HG02610 (cell line): ENCODE measurements at regions not wholly inside any gene's neighbourhood (a gene's known extent, or its start where the extent isn't known, plus 50 kb on each side); places are given as distances from the start of the nearest gene placed in this dataset.
"Not testable (repeated sequence)": the region's sequence is repeated elsewhere in the genome, so short reads cannot be mapped to it uniquely, and the experiment has no call there.

Source experiments
- ATAC-seq: cut with Tn5 transposase; IDR thresholded peaks from one replicate; pipeline ENCODE4 v1.9.1; 2021; ENCODE audit warnings: mild to moderate bottlenecking, moderate library complexity; ENCODE audit not compliant: unreplicated experiment

- ATAC-seq, result peak; percentile 76
Observed at GRCh38 chr6:139736325-139736906, 362.0 kb upstream of the CITED2 start.

GRCh38 chr6:139732451-139732850, 358.0 kb upstream of the CITED2 start:
- ATAC-seq, result no peak

- ATAC-seq, result peak; percentile 63
Observed at GRCh38 chr6:139730340-139730974, 356.0 kb upstream of the CITED2 start.

- ATAC-seq, result no peak
Observed at GRCh38 chr6:139728876-139729427, 354.5 kb upstream of the CITED2 start.

GRCh38 chr6:139726272-139726671, 351.8 kb upstream of the CITED2 start:
- ATAC-seq, result not testable (repeated sequence)

GRCh38 chr6:139722530-139722929, 348.1 kb upstream of the CITED2 start:
- ATAC-seq, result no peak

GRCh38 chr6:139721954-139722353, 347.5 kb upstream of the CITED2 start:
- ATAC-seq, result no peak

GRCh38 chr6:139713900-139714506, 339.6 kb upstream of the CITED2 start:
- ATAC-seq, result no peak

- no peak for ATAC-seq
Observed at GRCh38 chr6:139713424-139713823, 339.0 kb upstream of the CITED2 start.

GRCh38 chr6:139712830-139713229, 338.4 kb upstream of the CITED2 start:
- no peak for ATAC-seq

GRCh38 chr6:139711804-139712585, 337.5 kb upstream of the CITED2 start:
- ATAC-seq, result no peak

- no peak for ATAC-seq
Observed at GRCh38 chr6:139710556-139710955, 336.1 kb upstream of the CITED2 start.

GRCh38 chr6:139708337-139709199, 334.1 kb upstream of the CITED2 start:
- ATAC-seq, result no peak

- ATAC-seq, result no peak
Observed at GRCh38 chr6:139706912-139707311, 332.5 kb upstream of the CITED2 start.

- ATAC-seq, result no peak
Observed at GRCh38 chr6:139705284-139705683, 330.8 kb upstream of the CITED2 start.

GRCh38 chr6:139703780-139704179, 329.3 kb upstream of the CITED2 start:
- ATAC-seq, result no peak

- no peak for ATAC-seq
Observed at GRCh38 chr6:139702706-139703105, 328.3 kb upstream of the CITED2 start.

GRCh38 chr6:139701695-139702094, 327.2 kb upstream of the CITED2 start:
- no peak for ATAC-seq

- no peak for ATAC-seq
Observed at GRCh38 chr6:139701003-139701402, 326.6 kb upstream of the CITED2 start.

- ATAC-seq, result no peak
Observed at GRCh38 chr6:139699911-139700310, 325.5 kb upstream of the CITED2 start.
